GM18867 (cell line): ENCODE measurements at regions not wholly inside any gene's neighbourhood (a gene's known extent, or its start where the extent isn't known, plus 50 kb on each side); places are given as distances from the start of the nearest gene placed in this dataset.
"Not testable (repeated sequence)": the region's sequence is repeated elsewhere in the genome, so short reads cannot be mapped to it uniquely, and the experiment has no call there.

Experiments
- ATAC-seq: cut with Tn5 transposase; IDR thresholded peaks from one replicate; pipeline ENCODE4 v1.9.1; 2021; ENCODE audit warnings: mild to moderate bottlenecking, moderate library complexity; ENCODE audit not compliant: unreplicated experiment

GRCh38 chr13:89402211-89402610 is 1731.0 kb downstream of the SLITRK5 start:
- ATAC-seq = no peak

GRCh38 chr13:89406096-89406495 is 1734.9 kb downstream of the SLITRK5 start:
- ATAC-seq = not testable (repeated sequence)

- no peak for ATAC-seq
Observed at GRCh38 chr13:89407357-89407756, 1736.2 kb downstream of the SLITRK5 start.

- ATAC-seq = no peak
Observed at GRCh38 chr13:89432997-89433396, 1761.8 kb downstream of the SLITRK5 start.

GRCh38 chr13:89434624-89435023 is 1763.5 kb downstream of the SLITRK5 start:
- not testable (repeated sequence) for ATAC-seq

- ATAC-seq = no peak
Observed at GRCh38 chr13:89454681-89455080, 1783.5 kb downstream of the SLITRK5 start.

- no peak for ATAC-seq
Observed at GRCh38 chr13:89455225-89455624, 1784.1 kb downstream of the SLITRK5 start.

- no peak for ATAC-seq
Observed at GRCh38 chr13:89455741-89456140, 1784.6 kb downstream of the SLITRK5 start.

GRCh38 chr13:89457977-89458376 is 1786.8 kb downstream of the SLITRK5 start:
- ATAC-seq = no peak

GRCh38 chr13:89458456-89458855 is 1787.3 kb downstream of the SLITRK5 start:
- ATAC-seq = no peak

GRCh38 chr13:89460895-89461294 is 1789.7 kb downstream of the SLITRK5 start:
- not testable (repeated sequence) for ATAC-seq

GRCh38 chr13:89465366-89465765 is 1794.2 kb downstream of the SLITRK5 start:
- ATAC-seq = no peak

- ATAC-seq = no peak
Observed at GRCh38 chr13:89468081-89468480, 1796.9 kb downstream of the SLITRK5 start.

- ATAC-seq = no peak
Observed at GRCh38 chr13:89470901-89471300, 1799.7 kb downstream of the SLITRK5 start.

GRCh38 chr13:89474432-89474831 is 1803.3 kb downstream of the SLITRK5 start:
- no peak for ATAC-seq

GRCh38 chr13:89486065-89486464 is 1814.9 kb downstream of the SLITRK5 start:
- no peak for ATAC-seq

GRCh38 chr13:89486709-89487108 is 1815.5 kb downstream of the SLITRK5 start:
- ATAC-seq = no peak

- ATAC-seq = no peak
Observed at GRCh38 chr13:89490661-89491060, 1819.5 kb downstream of the SLITRK5 start.

GRCh38 chr13:89496478-89496877 is 1825.3 kb downstream of the SLITRK5 start:
- no peak for ATAC-seq

GRCh38 chr13:89497658-89498057 is 1826.5 kb downstream of the SLITRK5 start:
- ATAC-seq = no peak

GRCh38 chr13:89502286-89502685 is 1831.1 kb downstream of the SLITRK5 start:
- no peak for ATAC-seq

GRCh38 chr13:89514534-89515312 is 1832.8 kb upstream of the MIR17HG start:
- no peak for ATAC-seq

- no peak for ATAC-seq
Observed at GRCh38 chr13:89515948-89516347, 1831.5 kb upstream of the MIR17HG start.
